GM12878 (cell line): ENCODE measurements at regions not wholly inside any gene's neighbourhood (a gene's known extent, or its start where the extent isn't known, plus 50 kb on each side); places are given as distances from the start of the nearest gene placed in this dataset.

Experiments used
- ATAC-seq: fragments of 200-7000 bp; cut with Tn5 transposase; 3 replicates; pipeline ENCODE4 v1.9.1; 2020; ENCODE audit warnings: mild to moderate bottlenecking, moderate library complexity
- BruUV-seq: library from RNA; stranded (reverse); fragments of 400-500 nt; replicated peaks from 2 replicates; lab custom pipeline; 2021; lab: Mats Ljungman, UMichigan
- CTCF ChIA-PET: fragments of 300-600 bp; sonication (Branson Sonifier 250); formaldehyde crosslinking; extraction: SDS; loops from one replicate; lab custom pipeline; 2021; ENCODE audit warnings: inconsistent platforms; lab: Yijun Ruan, JAX
- POLR2A ChIA-PET: fragments of 350-600 bp; formaldehyde crosslinking; extraction: SDS; loops from one replicate; lab custom pipeline; 2021; ENCODE audit warnings: inconsistent platforms; lab: Charles Lee
- RAD21 ChIA-PET: fragments of 300-600 bp; sonication (Branson Sonifier 250); formaldehyde crosslinking; loops from one replicate; lab custom pipeline; 2023; ENCODE audit warnings: antibody characterized with exemption; ENCODE audit not compliant: unreplicated experiment; lab: Charles Lee
- SMC1A ChIA-PET: fragments of 300-600 bp; sonication (Branson Sonifier 250); formaldehyde crosslinking; loops from one replicate; lab custom pipeline; 2023; ENCODE audit not compliant: unreplicated experiment, uncharacterized antibody; lab: Charles Lee
- DNase-seq: peaks from one replicate; pipeline ENCODE4 v3.0.0-alpha.2; 2011; ENCODE audit warnings: low read depth, low spot score
- FAIRE-seq: peaks from 3 replicates; lab custom pipeline; 2011; peaks lifted over from hg19 to GRCh38; lab: Jason Lieb, UNC
- H2AFZ ChIP-seq: 2 replicates; pipeline ENCODE4 v1.6.0; 2011; ENCODE audit warnings: low read depth, low read length, control low read depth; ENCODE audit not compliant: control insufficient read depth
- H3K27ac ChIP-seq: 2 replicates; pipeline ENCODE4 v1.5.1; 2011; ENCODE audit warnings: control low read depth; ENCODE audit not compliant: control insufficient read depth, insufficient read depth
- H3K27me3 ChIP-seq, 2 experiments: replicated peaks in 1 of 2; 2 replicates each; pipeline versions ENCODE4 v1.6.0 to v1.6.1; 2011; ENCODE audit warnings: low read length in 1 of 2; ENCODE audit not compliant: control insufficient read depth in 2 of 2, insufficient read depth in 2 of 2
- H3K36me3 ChIP-seq, 2 experiments: 2 replicates each; pipeline ENCODE4 v1.5.1; 2011; ENCODE audit warnings: low read length in 1 of 2; ENCODE audit not compliant: control insufficient read depth in 2 of 2, insufficient read depth in 2 of 2
- H3K4me1 ChIP-seq: 2 replicates; pipeline ENCODE4 v1.6.1; 2011; ENCODE audit warnings: mild to moderate bottlenecking, low read length, moderate library complexity, mixed read lengths; ENCODE audit not compliant: control insufficient read depth, insufficient read depth
- H3K4me2 ChIP-seq: 2 replicates; pipeline ENCODE4 v1.6.0; 2011; ENCODE audit warnings: control low read depth; ENCODE audit not compliant: control insufficient read depth, insufficient read depth
- H3K4me3 ChIP-seq: fragments of 200-600 bp; sonication (generic); 2 replicates; pipeline ENCODE4 v1.5.1; 2016
- H3K79me2 ChIP-seq: 2 replicates; pipeline ENCODE4 v1.6.0; 2011; ENCODE audit warnings: low read length; ENCODE audit not compliant: control insufficient read depth, insufficient read depth
- H3K9ac ChIP-seq: 2 replicates; pipeline ENCODE4 v1.8.0; 2011; ENCODE audit warnings: low read length, control low read depth, mixed read lengths; ENCODE audit not compliant: control insufficient read depth, insufficient read depth
- H3K9me3 ChIP-seq: replicated peaks from 3 replicates; pipeline ENCODE4 v1.5.1; 2011; ENCODE audit warnings: mild to moderate bottlenecking, low read length; ENCODE audit not compliant: control insufficient read depth, insufficient read depth
- H4K20me1 ChIP-seq: 2 replicates; pipeline ENCODE4 v1.6.0; 2011; ENCODE audit not compliant: control insufficient read depth, insufficient read depth
- CHD1 ChIP-seq: IDR thresholded peaks from 2 replicates; pipeline ENCODE4 v1.6.1; 2012; ENCODE audit warnings: low read depth, low read length, improper control_type of control experiment
- MYB ChIP-seq: fragments of 150-350 bp; IDR thresholded peaks from 2 replicates; pipeline ENCODE4 v1.6.1; 2014; ENCODE audit warnings: mild to moderate bottlenecking, low read depth, low read length, borderline replicate concordance
- NFIC ChIP-seq: IDR thresholded peaks from 2 replicates; pipeline ENCODE4 v1.6.1; 2012; ENCODE audit warnings: low read depth, mild to moderate bottlenecking, inconsistent platforms, low read length, moderate library complexity
- PAX5 ChIP-seq: IDR thresholded peaks from 2 replicates; pipeline ENCODE4 v1.6.1; 2011; ENCODE audit warnings: low read depth, low read length, borderline replicate concordance
- POLR2AphosphoS2 ChIP-seq: IDR thresholded peaks from 2 replicates; pipeline ENCODE4 v1.6.1; 2011; ENCODE audit warnings: low read depth, mild to moderate bottlenecking, low read length, improper control_type of control experiment, moderate library complexity
- SPI1 ChIP-seq: IDR thresholded peaks from 2 replicates; pipeline ENCODE4 v1.6.1; 2011; ENCODE audit warnings: low read depth, mild to moderate bottlenecking, low read length, moderate library complexity, borderline replicate concordance; ENCODE audit not compliant: insufficient read depth
- YBX1 ChIP-seq: fragments of 450-650 bp; IDR thresholded peaks from 2 replicates; pipeline ENCODE4 v1.6.1; 2016; ENCODE audit warnings: antibody characterized with exemption
- YY1 ChIP-seq: IDR thresholded peaks from 2 replicates; pipeline ENCODE4 v1.6.1; 2011; ENCODE audit warnings: low read depth, mild to moderate bottlenecking, low read length
- ZNF384 ChIP-seq: IDR thresholded peaks from 2 replicates; pipeline ENCODE4 v1.6.1; 2012; ENCODE audit warnings: low read depth, mild to moderate bottlenecking, low read length, improper control_type of control experiment, borderline replicate concordance
- in situ Hi-C: fragments of 300-500 bp; cut with MboI; formaldehyde crosslinking; loops from 9 replicates; pipeline ENCODE4 v1.14.3; 2018; ENCODE audit warnings: mixed read lengths
- intact Hi-C: fragments of 100-400 bp; cut with micrococcal nuclease; formaldehyde crosslinking; loops from one replicate; pipeline ENCODE4 v1.14.2; 2022; ENCODE audit not compliant: unreplicated experiment
- TF ChIP-seq, protein P1 (sequence below): fragments of 450-650 bp; formaldehyde crosslinking; IDR thresholded peaks from 2 replicates; pipeline ENCODE4 v1.5.0; 2022; ENCODE audit warnings: mild to moderate bottlenecking, missing genetic modification characterization

DNA sequence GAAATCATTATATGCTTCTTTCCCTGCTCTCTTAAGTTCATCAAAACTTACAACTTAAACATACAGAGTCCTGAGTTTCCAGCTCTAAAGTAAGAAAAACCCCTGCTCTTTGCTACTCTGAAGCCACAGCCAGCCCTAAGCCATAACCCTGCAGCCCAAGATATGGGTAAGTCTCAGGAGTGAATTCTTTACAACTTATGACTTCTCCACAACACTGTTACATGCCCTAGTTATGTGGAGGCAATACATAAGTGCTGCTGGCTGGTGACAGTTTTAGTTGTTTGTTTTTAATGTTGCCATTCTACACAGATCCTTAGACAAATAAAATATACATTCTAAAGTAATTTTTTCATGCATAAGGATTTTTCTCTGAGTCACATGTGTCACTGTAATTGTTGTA, 100.2 kb downstream of the FBXO8 start:
- Histone ChIP-seq H3K36me3 (no peaks in the 10 kb centered on the region), H3K79me2 (no peaks in the 10 kb centered on the region), H3K4me3 (no peak overlapping the region), H3K9me3 (no peaks in the 10 kb centered on the region), H4K20me1 (no peaks in the 10 kb centered on the region), H3K9ac (no peak overlapping the region), H3K4me1 (no peaks in the 10 kb centered on the region), H2AFZ (no peak overlapping the region), H3K27me3 (no peaks in the 10 kb centered on the region), H3K27ac (no peak overlapping the region), H3K4me2 (no peak overlapping the region)
- POLR2A ChIA-PET, result no interaction called here
- RAD21 ChIA-PET, result no interaction called here
- no peak for TF ChIP-seq ZNF384
- TF ChIP-seq, protein P1, sequence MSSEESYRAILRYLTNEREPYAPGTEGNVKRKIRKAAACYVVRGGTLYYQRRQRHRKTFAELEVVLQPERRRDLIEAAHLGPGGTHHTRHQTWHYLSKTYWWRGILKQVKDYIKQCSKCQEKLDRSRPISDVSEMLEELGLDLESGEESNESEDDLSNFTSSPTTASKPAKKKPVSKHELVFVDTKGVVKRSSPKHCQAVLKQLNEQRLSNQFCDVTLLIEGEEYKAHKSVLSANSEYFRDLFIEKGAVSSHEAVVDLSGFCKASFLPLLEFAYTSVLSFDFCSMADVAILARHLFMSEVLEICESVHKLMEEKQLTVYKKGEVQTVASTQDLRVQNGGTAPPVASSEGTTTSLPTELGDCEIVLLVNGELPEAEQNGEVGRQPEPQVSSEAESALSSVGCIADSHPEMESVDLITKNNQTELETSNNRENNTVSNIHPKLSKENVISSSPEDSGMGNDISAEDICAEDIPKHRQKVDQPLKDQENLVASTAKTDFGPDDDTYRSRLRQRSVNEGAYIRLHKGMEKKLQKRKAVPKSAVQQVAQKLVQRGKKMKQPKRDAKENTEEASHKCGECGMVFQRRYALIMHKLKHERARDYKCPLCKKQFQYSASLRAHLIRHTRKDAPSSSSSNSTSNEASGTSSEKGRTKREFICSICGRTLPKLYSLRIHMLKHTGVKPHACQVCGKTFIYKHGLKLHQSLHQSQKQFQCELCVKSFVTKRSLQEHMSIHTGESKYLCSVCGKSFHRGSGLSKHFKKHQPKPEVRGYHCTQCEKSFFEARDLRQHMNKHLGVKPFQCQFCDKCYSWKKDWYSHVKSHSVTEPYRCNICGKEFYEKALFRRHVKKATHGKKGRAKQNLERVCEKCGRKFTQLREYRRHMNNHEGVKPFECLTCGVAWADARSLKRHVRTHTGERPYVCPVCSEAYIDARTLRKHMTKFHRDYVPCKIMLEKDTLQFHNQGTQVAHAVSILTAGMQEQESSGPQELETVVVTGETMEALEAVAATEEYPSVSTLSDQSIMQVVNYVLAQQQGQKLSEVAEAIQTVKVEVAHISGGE (CRISPR knock-in tag), result no peak
- no peak for TF ChIP-seq YY1
- no peak for TF ChIP-seq PAX5
- TF ChIP-seq SPI1, result no peak
- no peak for TF ChIP-seq MYB
- no peak for TF ChIP-seq NFIC
- TF ChIP-seq CHD1, result no peak
- no peak for TF ChIP-seq YBX1
- TF ChIP-seq POLR2AphosphoS2, result no peak
- in situ Hi-C loops, result no loop called here
- FAIRE-seq, result no peak
- SMC1A ChIA-PET, result no interaction called here
- intact Hi-C loops, result no loop called here
- CTCF ChIA-PET, result interaction anchor here (0.6 to 1.0 kb wide), 2 partner anchors 16 to 21 kb away, joined by 3 to 4 read pairs; no protein-coding TSS in a partner anchor
- DNase-seq, result no peak
- no TSS peak for BruUV-seq
- ATAC-seq, result no peak
